ENCODE measurements at regions not wholly inside any gene's neighbourhood (a gene's known extent, or its start where the extent isn't known, plus 50 kb on each side); places are given as distances from the start of the nearest gene placed in this dataset.
A peak's percentile ranks its signal among the peaks of the same experiment; 100 is the strongest.
"Not testable (repeated sequence)": the region's sequence is repeated elsewhere in the genome, so short reads cannot be mapped to it uniquely, and the experiment has no call there.

GRCh38 chr16:29309601-29310000, 96.9 kb downstream of the NPIPB11 start:
- H3K27me3 Mint-ChIP-seq (ENCODE audit: low read depth in 3 of 3); H3K27me3 ChIP-seq (ENCODE audit: control insufficient read depth in 2 of 2, insufficient read depth in 2 of 2, low read length in 2 of 2); H3K9me3 ChIP-seq (replicated peaks in 1 of 2; ENCODE audit: control insufficient read depth in 1 of 2, insufficient read depth in 1 of 2, low read length in 2 of 2); H3K9me3 Mint-ChIP-seq; intact Hi-C loops (cut with micrococcal nuclease); H3K79me2 ChIP-seq (ENCODE audit: insufficient read depth, low read length); H3K4me2 ChIP-seq (replicated peaks; ENCODE audit: extremely low read depth, low read length, poor library complexity, severe bottlenecking); H3K4me3 Mint-ChIP-seq; H3K27ac ChIP-seq (ENCODE audit: low read depth in 1 of 2, low read length in 2 of 2); H3K9ac ChIP-seq (ENCODE audit: insufficient read depth, low read length, poor library complexity, severe bottlenecking); H3K36me3 ChIP-seq (replicated peaks in 1 of 2; ENCODE audit: control insufficient read depth in 1 of 2, insufficient read depth in 2 of 2, low read length in 2 of 2); H2AFZ ChIP-seq (ENCODE audit: insufficient read depth, low read depth, low read length, poor library complexity, severe bottlenecking); H3K4me3 ChIP-seq (replicated peaks in 1 of 3; ENCODE audit: low read depth in 2 of 3, low read length in 3 of 3); H3K4me1 ChIP-seq (ENCODE audit: control insufficient read depth in 1 of 2, insufficient read depth in 2 of 2, low read length in 2 of 2); H3K27ac Mint-ChIP-seq; DNase-seq: not testable (repeated sequence)
- peaks cover 11% of the 10 kb centered on the region for H3K4me1 Mint-ChIP-seq
- H4K20me1 ChIP-seq (ENCODE audit: insufficient read depth, low read length) = peaks cover 10% of the 10 kb centered on the region
- peaks cover 32 to 39% of the 10 kb centered on the region in 2 donors for H3K36me3 Mint-ChIP-seq
- WGBS (ENCODE audit: insufficient coverage) = 96% methylated on average over 11 of the region's 13 CpGs

- peaks cover 0 to 2% (median 0%) of the 10 kb centered on the region in 7 donors for H3K9me3 Mint-ChIP-seq
- Histone ChIP-seq H4K20me1 (ENCODE audit: insufficient read depth, low read length) (peaks cover 10% of the 10 kb centered on the region), H3K4me2 (replicated peaks; ENCODE audit: extremely low read depth, low read length, poor library complexity, severe bottlenecking) (no peak overlapping the region), H2AFZ (ENCODE audit: insufficient read depth, low read depth, low read length, poor library complexity, severe bottlenecking) (no peak overlapping the region), H3K27ac (ENCODE audit: low read depth in 1 of 2, low read length in 2 of 2) (no peak overlapping the region), H3K36me3 (replicated peaks in 1 of 2; ENCODE audit: control insufficient read depth in 1 of 2, insufficient read depth in 2 of 2, low read length in 2 of 2) (peaks cover 6 to 9% of the 10 kb centered on the region in 2 donors), H3K27me3 (ENCODE audit: control insufficient read depth in 2 of 2, insufficient read depth in 2 of 2, low read length in 2 of 2) (no peaks in the 10 kb centered on the region), H3K79me2 (ENCODE audit: insufficient read depth, low read length) (no peaks in the 10 kb centered on the region), H3K4me1 (ENCODE audit: control insufficient read depth in 1 of 2, insufficient read depth in 2 of 2, low read length in 2 of 2) (no peaks in the 10 kb centered on the region), H3K4me3 (replicated peaks in 1 of 3; ENCODE audit: low read depth in 2 of 3, low read length in 3 of 3) (no peak overlapping the region), H3K9ac (ENCODE audit: insufficient read depth, low read length, poor library complexity, severe bottlenecking) (no peak overlapping the region), H3K9me3 (replicated peaks in 1 of 2; ENCODE audit: control insufficient read depth in 1 of 2, insufficient read depth in 1 of 2, low read length in 2 of 2) (no peaks in the 10 kb centered on the region)
- WGBS (ENCODE audit: insufficient coverage) = 96% methylated on average over 18 of the region's 20 CpGs
- H3K4me3 Mint-ChIP-seq = no peak overlapping the region
- intact Hi-C loops (cut with micrococcal nuclease) = no loop called here
- peaks cover 0 to 7% (median 0%) of the 10 kb centered on the region in 3 donors for H3K27me3 Mint-ChIP-seq (ENCODE audit: low read depth in 3 of 3)
- peaks cover 11% of the 10 kb centered on the region for H3K4me1 Mint-ChIP-seq
- H3K36me3 Mint-ChIP-seq = peaks cover 34 to 38% of the 10 kb centered on the region in 2 donors
- no peak for DNase-seq
- TF ChIP-seq CTCF (IDR thresholded peaks at IDR 0.05) = no peak
- H3K27ac Mint-ChIP-seq = peak overlapping the region in 4 of 7 donors; percentile 3 to 77 (median 41)
Observed at GRCh38 chr16:29308644-29309546, 97.6 kb downstream of the NPIPB11 start.
